GM23338 (cell line): ENCODE measurements at regions not wholly inside any gene's neighbourhood (a gene's known extent, or its start where the extent isn't known, plus 50 kb on each side); places are given as distances from the start of the nearest gene placed in this dataset.

Source experiments
- ATAC-seq: fragments of 200-7000 bp; cut with Tn5 transposase; 3 replicates; pipeline ENCODE4 v1.9.1; 2020
- DNase-seq: peaks from one replicate; pipeline ENCODE4 v3.0.0-alpha.2; 2015; ENCODE audit warnings: low spot score
- H2AFZ ChIP-seq: fragments of 200-600 bp; sonication (generic); 2 replicates; pipeline ENCODE4 v1.8.0; 2016; ENCODE audit warnings: antibody characterized with exemption, mild to moderate bottlenecking, moderate library complexity
- H3F3A ChIP-seq: fragments of 200-600 bp; sonication (generic); replicated peaks from 2 replicates; pipeline ENCODE4 v1.8.0; 2017; ENCODE audit warnings: antibody characterized with exemption, mixed run types, low read depth
- H3K27ac ChIP-seq: fragments of 200-600 bp; sonication (generic); 2 replicates; pipeline ENCODE4 v1.6.1; 2016; ENCODE audit warnings: low read depth
- H3K27me3 ChIP-seq: fragments of 200-600 bp; sonication (generic); 2 replicates; pipeline ENCODE4 v1.8.0; 2016; ENCODE audit warnings: mild to moderate bottlenecking, mixed run types, moderate library complexity; ENCODE audit not compliant: insufficient read depth
- H3K36me3 ChIP-seq: fragments of 200-600 bp; sonication (generic); 2 replicates; pipeline ENCODE4 v1.8.0; 2016; ENCODE audit warnings: mild to moderate bottlenecking; ENCODE audit not compliant: insufficient read depth
- H3K4me1 ChIP-seq: fragments of 200-600 bp; sonication (generic); 2 replicates; pipeline ENCODE4 v1.8.0; 2016; ENCODE audit warnings: mild to moderate bottlenecking, moderate library complexity; ENCODE audit not compliant: insufficient read depth
- H3K4me2 ChIP-seq: fragments of 200-600 bp; sonication (generic); 2 replicates; pipeline ENCODE4 v1.7.1; 2017; ENCODE audit warnings: mixed run types
- H3K4me3 ChIP-seq: fragments of 200-600 bp; sonication (generic); 2 replicates; pipeline ENCODE4 v1.6.1; 2016; ENCODE audit warnings: mixed run types
- H3K79me2 ChIP-seq: fragments of 200-600 bp; sonication (generic); replicated peaks from 2 replicates; pipeline ENCODE4 v1.8.0; 2017; ENCODE audit warnings: mild to moderate bottlenecking; ENCODE audit not compliant: insufficient read depth
- H3K9me2 ChIP-seq: fragments of 200-600 bp; sonication (generic); 2 replicates; pipeline ENCODE4 v1.8.0; 2017; ENCODE audit not compliant: insufficient read depth
- H4K20me1 ChIP-seq: fragments of 200-600 bp; sonication (generic); replicated peaks from 2 replicates; pipeline ENCODE4 v1.8.0; 2017; ENCODE audit warnings: mild to moderate bottlenecking; ENCODE audit not compliant: insufficient read depth
- H3K27ac Mint-ChIP-seq: 2 replicates; pipeline ENCODE4 v1.8.0; 2020; ENCODE audit warnings: inconsistent platforms, mild to moderate bottlenecking, moderate library complexity, mixed read lengths
- H3K27me3 Mint-ChIP-seq: 3 replicates; pipeline ENCODE4 v1.8.0; 2022; ENCODE audit warnings: low read depth, mild to moderate bottlenecking, moderate library complexity, mixed read lengths, inconsistent platforms; ENCODE audit not compliant: insufficient read depth, poor library complexity
- H3K36me3 Mint-ChIP-seq: 3 replicates; pipeline ENCODE4 v1.8.0; 2021; ENCODE audit warnings: low read depth, mild to moderate bottlenecking, inconsistent platforms, moderate library complexity, mixed read lengths
- H3K4me1 Mint-ChIP-seq: 3 replicates; pipeline ENCODE4 v1.8.0; 2020; ENCODE audit warnings: mild to moderate bottlenecking, inconsistent platforms, mixed read lengths
- H3K4me3 Mint-ChIP-seq: 3 replicates; pipeline ENCODE4 v1.8.0; 2021; ENCODE audit warnings: moderate library complexity, mild to moderate bottlenecking, inconsistent platforms, mixed read lengths
- H3K9me3 Mint-ChIP-seq: 3 replicates; pipeline ENCODE4 v1.8.0; 2020; ENCODE audit warnings: moderate library complexity, mild to moderate bottlenecking, inconsistent platforms, mixed read lengths
- CREB1 ChIP-seq: fragments of 250-450 bp; sonication (Bioruptor Pico); IDR thresholded peaks from 2 replicates; pipeline ENCODE4 v1.5.0; 2020; ENCODE audit warnings: low read depth, mild to moderate bottlenecking, moderate library complexity
- CTCF ChIP-seq, 2 experiments: fragments of 200-600 bp in 1 of 2; sonication (generic) in 1 of 2; conservative IDR thresholded peaks; 2 replicates each; pipeline versions ENCODE4 v1.5.1 to v1.6.1; 2016 to 2017; ENCODE audit warnings: antibody characterized with exemption in 2 of 2, low read depth in 2 of 2, mild to moderate bottlenecking in 2 of 2, moderate library complexity in 1 of 2
- ETS1 ChIP-seq: IDR thresholded peaks from 2 replicates; pipeline ENCODE4 v1.6.1; 2016; ENCODE audit warnings: antibody characterized with exemption
- EZH2phosphoT487 ChIP-seq: fragments of 200-600 bp; sonication (generic); IDR thresholded peaks from one replicate; pipeline ENCODE4 v1.8.1; 2018; ENCODE audit warnings: antibody characterized with exemption; ENCODE audit not compliant: unreplicated experiment
- NANOG ChIP-seq: IDR thresholded peaks from 2 replicates; pipeline ENCODE4 v1.6.1; 2016; ENCODE audit warnings: antibody characterized with exemption, borderline replicate concordance
- POLR2AphosphoS5 ChIP-seq: IDR thresholded peaks from 2 replicates; pipeline ENCODE4 v1.6.1; 2016; ENCODE audit warnings: antibody characterized with exemption, low read depth
- STAT1 ChIP-seq: IDR thresholded peaks from one replicate; pipeline ENCODE4 v1.6.1; 2016; ENCODE audit warnings: antibody characterized with exemption; ENCODE audit not compliant: unreplicated experiment
- ZNF331 ChIP-seq: fragments of 250-450 bp; sonication (Bioruptor Pico); IDR thresholded peaks from 2 replicates; pipeline ENCODE4 v1.5.0; 2020; ENCODE audit warnings: low read depth, mild to moderate bottlenecking, moderate library complexity

- H2AFZ ChIP-seq: no peak overlapping the region
- no peaks in the 10 kb centered on the region for H3K27me3 ChIP-seq
- H3K4me3 ChIP-seq: no peak overlapping the region
- no peak overlapping the region for H3K4me2 ChIP-seq
- no peaks in the 10 kb centered on the region for H3F3A ChIP-seq
- H3K4me1 ChIP-seq: no peaks in the 10 kb centered on the region
- peak; percentile 77 for ATAC-seq
- Mint-ChIP-seq H3K9me3 (no peaks in the 10 kb centered on the region; the same call in 1 of the 3 replicates), H3K4me1 (peaks cover 8% of the 10 kb centered on the region; the same call in 2 of the 3 replicates), H3K27me3 (no peaks in the 10 kb centered on the region), H3K4me3 (no peak overlapping the region), H3K36me3 (no peaks in the 10 kb centered on the region), H3K27ac (no peak overlapping the region)
- no peaks in the 10 kb centered on the region for H4K20me1 ChIP-seq
- DNase-seq: peak; percentile 36
- no peaks in the 10 kb centered on the region for H3K79me2 ChIP-seq
- H3K27ac ChIP-seq: no peak overlapping the region
- no peaks in the 10 kb centered on the region for H3K36me3 ChIP-seq
- H3K9me2 ChIP-seq: no peaks in the 10 kb centered on the region
- TF ChIP-seq CTCF (conservative IDR thresholded peaks at IDR 0.05; ENCODE audit: low read depth in 2 of 2) (no peak), ZNF331 (CRISPR knock-in tag) (0 out of 2 replicates have a peak, but pooled peaks have one; percentile 4)
Measured at GRCh38 chr10:90665905-90666662, 191.8 kb downstream of the HTR7 start.

GRCh38 chr10:90674461-90674860 is 183.4 kb downstream of the HTR7 start:
- no peaks in the 10 kb centered on the region for H3K79me2 ChIP-seq
- no peak overlapping the region for H3K4me3 ChIP-seq
- no peaks in the 10 kb centered on the region for H3K27me3 ChIP-seq
- no peaks in the 10 kb centered on the region for H3K9me2 ChIP-seq
- no peaks in the 10 kb centered on the region for H3K36me3 ChIP-seq
- TF ChIP-seq NANOG (no peak), POLR2AphosphoS5 (no peak), STAT1 (no peak), EZH2phosphoT487 (no peak), ZNF331 (CRISPR knock-in tag) (no peak), ETS1 (no peak), CREB1 (CRISPR knock-in tag) (no peak)
- H3K4me1 ChIP-seq: no peaks in the 10 kb centered on the region
- H3K36me3 Mint-ChIP-seq: no peaks in the 10 kb centered on the region
- no peak overlapping the region for H3K4me3 Mint-ChIP-seq
- no peak overlapping the region for H3K4me2 ChIP-seq
- no peaks in the 10 kb centered on the region for H3K27me3 Mint-ChIP-seq
- H2AFZ ChIP-seq: no peak overlapping the region
- no peak overlapping the region for H3K27ac Mint-ChIP-seq
- H3K4me1 Mint-ChIP-seq: peaks cover 11% of the 10 kb centered on the region; the same call in 2 of the 3 replicates
- no peak for ATAC-seq
- H3K9me3 Mint-ChIP-seq: no peaks in the 10 kb centered on the region
- H3F3A ChIP-seq: no peaks in the 10 kb centered on the region
- no peaks in the 10 kb centered on the region for H4K20me1 ChIP-seq
- H3K27ac ChIP-seq: no peak overlapping the region
- DNase-seq: no peak
